SK-N-SH (cell line): ENCODE measurements at regions not wholly inside any gene's neighbourhood (a gene's known extent, or its start where the extent isn't known, plus 50 kb on each side); places are given as distances from the start of the nearest gene placed in this dataset.
"Not testable (repeated sequence)": the region's sequence is repeated elsewhere in the genome, so short reads cannot be mapped to it uniquely, and the experiment has no call there.

Experiments
- CTCF ChIA-PET: fragments of 300-600, 350-600 bp; formaldehyde crosslinking; extraction: SDS; loops from one replicate; lab custom pipeline; 2021; lab: Yijun Ruan, JAX
- POLR2A ChIA-PET: fragments of 350-600 bp; sonication (Branson Sonifier 250); formaldehyde crosslinking; extraction: SDS; loops from one replicate; lab custom pipeline; 2020; ENCODE audit warnings: antibody characterized with exemption, inconsistent platforms; lab: Yijun Ruan, JAX
- DNase-seq: peaks from one replicate; pipeline ENCODE4 v3.0.0; 2012
- H2AFZ ChIP-seq: fragments of 200-600 bp; sonication (generic); 2 replicates; pipeline ENCODE4 v1.8.1; 2016; ENCODE audit warnings: antibody characterized with exemption, mild to moderate bottlenecking, low read depth
- H3F3A ChIP-seq: fragments of 200-600 bp; sonication (generic); replicated peaks from 2 replicates; pipeline ENCODE3; 2016; ENCODE audit warnings: antibody characterized with exemption, mild to moderate bottlenecking; ENCODE audit not compliant: insufficient read depth
- H3K27ac ChIP-seq, 2 experiments: fragments of 200-500 bp in 1 of 2; fragments of 200-600 bp in 1 of 2; sonication (Bioruptor generic) in 1 of 2; sonication (generic), shearing (Covaris generic) in 1 of 2; 2 replicates each; pipeline versions ENCODE4 v1.5.1 to v1.6.1; 2014 to 2016; ENCODE audit warnings: low read depth in 2 of 2, inconsistent platforms in 1 of 2, low read length in 1 of 2, mild to moderate bottlenecking in 1 of 2, mixed read lengths in 1 of 2
- H3K27me3 ChIP-seq: fragments of 200-600 bp; sonication (generic), shearing (Covaris generic); 2 replicates; pipeline ENCODE4 v1.6.1; 2016; ENCODE audit warnings: mixed run types; ENCODE audit not compliant: insufficient read depth
- H3K36me3 ChIP-seq, 2 experiments: fragments of 200-500 bp in 1 of 2; fragments of 200-600 bp in 1 of 2; sonication (Bioruptor generic) in 1 of 2; sonication (generic) in 1 of 2; replicated peaks in 1 of 2; 2 replicates each; pipeline versions ENCODE3 to v1.5.1; 2014 to 2016; ENCODE audit warnings: low read length in 1 of 2, mild to moderate bottlenecking in 1 of 2; ENCODE audit not compliant: insufficient read depth in 2 of 2, control insufficient read depth in 1 of 2
- H3K4me1 ChIP-seq, 2 experiments: fragments of 200-500 bp in 1 of 2; fragments of 200-600 bp in 1 of 2; sonication (Bioruptor generic) in 1 of 2; sonication (generic), shearing (Covaris generic) in 1 of 2; 2 replicates each; pipeline versions ENCODE4 v1.5.1 to v1.6.1; 2014 to 2016; ENCODE audit warnings: low read depth in 1 of 2, low read length in 1 of 2, mixed run types in 1 of 2; ENCODE audit not compliant: insufficient read depth in 2 of 2, control insufficient read depth in 1 of 2
- H3K4me2 ChIP-seq: fragments of 200-600 bp; sonication (generic), shearing (Covaris generic); 2 replicates; pipeline ENCODE4 v1.6.1; 2017; ENCODE audit warnings: mixed run types
- H3K4me3 ChIP-seq, 2 experiments: fragments of 200-500 bp in 1 of 2; fragments of 200-600 bp in 1 of 2; sonication (Bioruptor generic) in 1 of 2; sonication (generic), shearing (Covaris generic) in 1 of 2; 2 replicates each; pipeline versions ENCODE4 v1.5.1 to v1.8.1; 2014 to 2016; ENCODE audit warnings: low read depth in 2 of 2, inconsistent platforms in 1 of 2, low read length in 1 of 2, mild to moderate bottlenecking in 1 of 2, mixed read lengths in 1 of 2, moderate library complexity in 1 of 2
- H3K79me2 ChIP-seq: fragments of 200-600 bp; sonication (generic); 2 replicates; pipeline ENCODE4 v1.8.1; 2017; ENCODE audit warnings: mild to moderate bottlenecking; ENCODE audit not compliant: insufficient read depth
- H3K9ac ChIP-seq: fragments of 200-600 bp; sonication (generic); 2 replicates; pipeline ENCODE4 v1.6.1; 2017; ENCODE audit warnings: mixed run types
- H3K9me2 ChIP-seq: fragments of 200-600 bp; sonication (generic); 2 replicates; pipeline ENCODE4 v1.6.1; 2017; ENCODE audit warnings: mixed run types
- H3K9me3 ChIP-seq: fragments of 200-600 bp; sonication (generic); 2 replicates; pipeline ENCODE4 v1.6.1; 2017; ENCODE audit warnings: mixed run types, mild to moderate bottlenecking, moderate library complexity
- H4K20me1 ChIP-seq: fragments of 200-600 bp; sonication (generic); 2 replicates; pipeline ENCODE4 v1.6.1; 2017; ENCODE audit warnings: mild to moderate bottlenecking, mixed run types; ENCODE audit not compliant: insufficient read depth
- FOXJ3 ChIP-seq: sonication (generic); formaldehyde crosslinking; IDR thresholded peaks from 2 replicates; pipeline ENCODE4 v1.5.1; 2020; ENCODE audit warnings: mild to moderate bottlenecking, missing genetic modification reagents
- FOXM1 ChIP-seq: IDR thresholded peaks from 2 replicates; pipeline ENCODE4 v1.4.0; 2012; ENCODE audit warnings: low read depth, mild to moderate bottlenecking
- IRF3 ChIP-seq: fragments of 150-350 bp; IDR thresholded peaks from 2 replicates; pipeline ENCODE4 v1.6.1; 2016; ENCODE audit warnings: mild to moderate bottlenecking, low read depth, low read length
- JUND ChIP-seq: IDR thresholded peaks from 2 replicates; pipeline ENCODE4 v1.4.0; 2012
- MAX ChIP-seq: IDR thresholded peaks from 2 replicates; pipeline ENCODE4 v1.4.0; 2012; ENCODE audit warnings: low read depth
- MXI1 ChIP-seq: IDR thresholded peaks from 2 replicates; pipeline ENCODE4 v1.6.1; 2012; ENCODE audit warnings: mild to moderate bottlenecking, low read depth, low read length, improper control_type of control experiment
- PBX3 ChIP-seq: IDR thresholded peaks from 2 replicates; pipeline ENCODE4; 2012
- POLR2AphosphoS5 ChIP-seq: IDR thresholded peaks from 2 replicates; pipeline ENCODE4 v1.6.1; 2012; ENCODE audit warnings: low read depth, low read length
- RAD21 ChIP-seq: IDR thresholded peaks from 2 replicates; pipeline ENCODE4 v1.6.1; 2012; ENCODE audit warnings: mild to moderate bottlenecking, low read length
- RCOR1 ChIP-seq: fragments of 150-350 bp; IDR thresholded peaks from 2 replicates; pipeline ENCODE4 v1.6.1; 2017; ENCODE audit warnings: antibody characterized with exemption, low read length
- RFX5 ChIP-seq: IDR thresholded peaks from 2 replicates; pipeline ENCODE4 v1.6.1; 2012; ENCODE audit warnings: mild to moderate bottlenecking, improper control_type of control experiment, low read length
- RXRA ChIP-seq: IDR thresholded peaks from 2 replicates; pipeline ENCODE4 v1.4.0; 2012; ENCODE audit warnings: low read depth, mild to moderate bottlenecking, borderline replicate concordance
- ZBTB33 ChIP-seq: IDR thresholded peaks from 2 replicates; pipeline ENCODE4 v1.4.0; 2012; ENCODE audit warnings: low read depth, borderline replicate concordance
- WGBS: methylation state at CpG from one replicate; pipeline ENCODE4 v1.1.6; 2017; ENCODE audit warnings: low lambda C conversion rate; 5-methylcytosine and 5-hydroxymethylcytosine counted together

- TF ChIP-seq PBX3 (no peak), JUND (no peak), FOXM1 (no peak)
Observed at GRCh38 chr2:7755879-7756278, 838.7 kb downstream of the RNF144A start (continued).

- H3K9me2 ChIP-seq, result peaks cover 5% of the 10 kb centered on the region; the same call in 1 of the 2 replicates
- no peaks in the 10 kb centered on the region for H3K79me2 ChIP-seq
- WGBS, result 66% methylated on average over 3 of the region's 3 CpGs
- no peak overlapping the region for H2AFZ ChIP-seq
- POLR2A ChIA-PET, result no interaction called here
- no peaks in the 10 kb centered on the region for H3F3A ChIP-seq
- no peak overlapping the region for H3K27ac ChIP-seq
- no peak overlapping the region for H3K4me3 ChIP-seq
- H3K4me1 ChIP-seq, result no peaks in the 10 kb centered on the region
- H3K27me3 ChIP-seq, result no peaks in the 10 kb centered on the region
- no peak for DNase-seq
- H3K4me2 ChIP-seq, result no peak overlapping the region
- H3K9me3 ChIP-seq, result peaks cover 8% of the 10 kb centered on the region; the same call in 1 of the 2 replicates
- no peaks in the 10 kb centered on the region for H4K20me1 ChIP-seq
- H3K36me3 ChIP-seq, result no peaks in the 10 kb centered on the region
- CTCF ChIA-PET, result interaction anchor here (0.6 to 2.2 kb wide), 4 partner anchors 11 to 1958 kb away, joined by 3 to 7 read pairs (median 4); no protein-coding TSS in a partner anchor
- no peak for TF ChIP-seq RCOR1
- no peak for TF ChIP-seq MAX
- no peak for TF ChIP-seq ZBTB33
- no peak for TF ChIP-seq RAD21
- no peak for TF ChIP-seq POLR2AphosphoS5
- TF ChIP-seq RFX5, result no peak
- no peak for TF ChIP-seq FOXJ3
- no peak overlapping the region for H3K9ac ChIP-seq
Observed at GRCh38 chr2:7758073-7758759, 841.0 kb downstream of the RNF144A start.

- Histone ChIP-seq H3K36me3 (no peaks in the 10 kb centered on the region), H2AFZ (no peak overlapping the region), H3K27me3 (no peaks in the 10 kb centered on the region), H3K79me2 (no peaks in the 10 kb centered on the region), H3K9me2 (peaks cover 5% of the 10 kb centered on the region; the same call in 1 of the 2 replicates), H3K27ac (no peak overlapping the region), H3F3A (no peaks in the 10 kb centered on the region), H4K20me1 (no peaks in the 10 kb centered on the region), H3K9me3 (peaks cover 8% of the 10 kb centered on the region; the same call in 1 of the 2 replicates), H3K4me2 (no peak overlapping the region), H3K4me1 (no peaks in the 10 kb centered on the region), H3K9ac (no peak overlapping the region), H3K4me3 (no peak overlapping the region)
- no peak for DNase-seq
- WGBS, result 47% methylated on average over 3 of the region's 3 CpGs
- CTCF ChIA-PET, result interaction anchor here (1.3 kb wide), 1 partner anchor 11 kb away, joined by 4 read pairs; no protein-coding TSS in a partner anchor
- TF ChIP-seq IRF3, result no peak
- TF ChIP-seq RXRA, result no peak
- no peak for TF ChIP-seq MXI1
- no peak for TF ChIP-seq POLR2AphosphoS5
- POLR2A ChIA-PET, result no interaction called here
Observed at GRCh38 chr2:7759898-7760297, 842.7 kb downstream of the RNF144A start.

- H3K79me2 ChIP-seq, result not testable (repeated sequence)
Observed at GRCh38 chr2:7763418-7763817, 846.2 kb downstream of the RNF144A start.

More at GRCh38 chr2:7763418-7763817, 846.2 kb downstream of the RNF144A start:
- H3K9ac ChIP-seq, H3K36me3 ChIP-seq, POLR2A ChIA-PET, DNase-seq, H3K9me3 ChIP-seq, H3K9me2 ChIP-seq, CTCF ChIA-PET, H3F3A ChIP-seq, H4K20me1 ChIP-seq, H3K4me3 ChIP-seq, H3K4me1 ChIP-seq, H3K27ac ChIP-seq, H3K4me2 ChIP-seq, H3K27me3 ChIP-seq, H2AFZ ChIP-seq: not testable (repeated sequence)
- WGBS, result 39% methylated on average over 3 of the region's 3 CpGs
